Fibroblast of the aortic adventitia (primary cell): ENCODE measurements at regions not wholly inside any gene's neighbourhood (a gene's known extent, or its start where the extent isn't known, plus 50 kb on each side); places are given as distances from the start of the nearest gene placed in this dataset.

Experiments
- DNase-seq: peaks from one replicate; pipeline ENCODE4 v3.0.0-alpha.2; 2010; ENCODE audit warnings: low read depth
- H3K4me3 ChIP-seq: 2 replicates; pipeline ENCODE4 v1.5.1; 2011; ENCODE audit warnings: low read depth, mild to moderate bottlenecking, control low read depth, low read length, moderate library complexity
- TF ChIP-seq, protein P1 (sequence below): IDR thresholded peaks from 2 replicates; pipeline ENCODE4 v1.5.1; 2011; ENCODE audit warnings: mild to moderate bottlenecking, low read length, control low read depth, inconsistent platforms; ENCODE audit not compliant: insufficient read depth

DNA sequence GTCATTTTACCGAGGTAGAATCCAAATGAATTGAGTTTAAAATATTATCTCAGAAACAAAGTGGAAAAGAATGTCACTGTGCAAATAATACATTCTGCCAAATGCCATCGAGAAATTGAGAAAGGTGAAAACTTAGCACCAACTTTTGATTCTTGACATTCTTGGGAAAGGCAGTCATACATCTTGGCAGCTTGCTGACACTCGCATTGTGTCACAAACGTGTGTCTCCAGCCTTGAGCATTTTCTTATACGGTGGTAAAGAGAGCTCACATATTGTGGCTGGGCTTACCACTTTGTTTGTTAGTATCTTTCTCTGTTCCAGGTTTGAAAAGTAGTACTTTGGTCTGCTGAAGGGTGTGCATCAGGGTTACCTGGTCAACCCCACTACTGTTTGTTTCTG is 1456.1 kb downstream of the BRINP3 start:
- DNase-seq = no peak
- no peak overlapping the region for H3K4me3 ChIP-seq
- TF ChIP-seq, protein P1, sequence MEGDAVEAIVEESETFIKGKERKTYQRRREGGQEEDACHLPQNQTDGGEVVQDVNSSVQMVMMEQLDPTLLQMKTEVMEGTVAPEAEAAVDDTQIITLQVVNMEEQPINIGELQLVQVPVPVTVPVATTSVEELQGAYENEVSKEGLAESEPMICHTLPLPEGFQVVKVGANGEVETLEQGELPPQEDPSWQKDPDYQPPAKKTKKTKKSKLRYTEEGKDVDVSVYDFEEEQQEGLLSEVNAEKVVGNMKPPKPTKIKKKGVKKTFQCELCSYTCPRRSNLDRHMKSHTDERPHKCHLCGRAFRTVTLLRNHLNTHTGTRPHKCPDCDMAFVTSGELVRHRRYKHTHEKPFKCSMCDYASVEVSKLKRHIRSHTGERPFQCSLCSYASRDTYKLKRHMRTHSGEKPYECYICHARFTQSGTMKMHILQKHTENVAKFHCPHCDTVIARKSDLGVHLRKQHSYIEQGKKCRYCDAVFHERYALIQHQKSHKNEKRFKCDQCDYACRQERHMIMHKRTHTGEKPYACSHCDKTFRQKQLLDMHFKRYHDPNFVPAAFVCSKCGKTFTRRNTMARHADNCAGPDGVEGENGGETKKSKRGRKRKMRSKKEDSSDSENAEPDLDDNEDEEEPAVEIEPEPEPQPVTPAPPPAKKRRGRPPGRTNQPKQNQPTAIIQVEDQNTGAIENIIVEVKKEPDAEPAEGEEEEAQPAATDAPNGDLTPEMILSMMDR = no peak

DNA sequence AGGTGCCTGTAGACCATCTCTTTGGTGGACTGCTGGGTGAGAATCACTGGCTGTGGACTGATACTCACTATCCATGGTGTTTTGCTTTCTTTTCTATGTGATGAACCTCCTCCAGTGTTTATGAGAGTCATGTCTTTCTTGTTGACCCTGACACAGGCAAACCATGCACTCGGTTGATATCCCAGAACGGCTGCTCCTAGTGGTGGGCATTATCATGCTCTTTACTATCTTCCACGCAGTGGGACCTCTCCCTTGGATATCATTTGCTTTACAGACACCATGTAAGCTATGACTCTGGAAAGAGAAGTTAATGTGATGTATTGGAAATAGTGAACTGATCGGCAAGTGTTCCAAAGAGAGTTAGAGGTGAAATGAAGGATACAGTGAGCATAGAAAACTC is 1455.6 kb downstream of the BRINP3 start:
- H3K4me3 ChIP-seq = no peak overlapping the region
- TF ChIP-seq, protein P1 = no peak
- no peak for DNase-seq

DNA sequence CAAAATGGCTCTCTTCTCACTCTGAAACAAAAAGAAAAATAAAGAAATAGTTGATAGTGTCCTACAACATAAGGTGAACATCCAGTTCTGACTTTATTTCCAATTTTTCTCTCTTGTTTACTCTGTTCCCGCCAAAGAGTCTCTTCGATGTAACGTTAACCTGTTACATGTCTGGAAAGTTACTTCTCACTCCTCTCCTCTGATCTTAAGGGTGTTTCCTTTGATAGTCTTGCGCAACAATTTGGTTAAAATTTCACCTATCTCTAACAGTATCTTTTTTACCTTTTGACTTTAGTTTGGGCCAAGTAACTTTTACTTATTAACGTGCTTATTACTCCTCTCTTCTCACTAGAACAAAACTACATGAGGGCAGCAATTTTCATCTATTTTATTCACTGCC is 1450.2 kb downstream of the BRINP3 start:
- no peak overlapping the region for H3K4me3 ChIP-seq
- DNase-seq = no peak
- TF ChIP-seq, protein P1 = no peak

DNA sequence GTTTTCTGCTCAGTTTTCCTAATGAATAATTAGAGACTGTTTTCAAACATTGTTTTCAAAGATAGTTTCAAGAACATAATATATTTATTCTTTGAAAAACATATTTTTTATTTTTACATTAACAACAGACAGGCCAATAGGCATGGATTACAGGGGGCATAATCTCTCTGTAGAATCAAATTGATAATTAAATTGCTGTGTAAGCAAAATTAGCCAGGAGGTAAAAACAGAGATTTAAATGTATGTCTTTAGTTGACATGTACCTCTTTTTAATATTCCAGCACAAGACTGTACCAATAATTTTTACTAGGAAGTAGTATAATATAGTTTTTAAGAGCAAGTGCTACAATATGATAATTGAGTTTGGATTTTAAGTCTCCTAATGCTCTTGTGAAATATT is 1444.5 kb downstream of the BRINP3 start:
- TF ChIP-seq, protein P1 = no peak
- no peak for DNase-seq
- H3K4me3 ChIP-seq = no peak overlapping the region

DNA sequence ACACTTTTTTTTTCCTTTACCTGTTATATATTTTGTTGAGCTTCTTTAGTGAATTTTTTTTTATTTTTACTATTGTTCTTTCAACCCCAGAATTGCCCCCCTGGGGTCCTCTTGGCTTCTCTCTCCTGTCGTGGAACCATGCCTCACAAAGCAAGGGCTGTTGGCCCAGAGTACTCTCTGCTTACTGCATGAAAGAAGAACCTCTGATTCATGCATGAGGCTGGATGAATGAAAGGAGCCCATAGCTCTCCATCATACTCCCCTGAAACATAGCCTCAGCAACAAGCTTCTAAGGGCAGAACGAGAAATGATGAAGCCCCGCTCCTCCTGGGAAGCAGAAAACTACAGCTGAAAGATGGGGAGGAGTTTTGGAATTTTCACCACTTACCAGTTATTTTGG is 1441.0 kb downstream of the BRINP3 start:
- TF ChIP-seq, protein P1 = no peak

DNA sequence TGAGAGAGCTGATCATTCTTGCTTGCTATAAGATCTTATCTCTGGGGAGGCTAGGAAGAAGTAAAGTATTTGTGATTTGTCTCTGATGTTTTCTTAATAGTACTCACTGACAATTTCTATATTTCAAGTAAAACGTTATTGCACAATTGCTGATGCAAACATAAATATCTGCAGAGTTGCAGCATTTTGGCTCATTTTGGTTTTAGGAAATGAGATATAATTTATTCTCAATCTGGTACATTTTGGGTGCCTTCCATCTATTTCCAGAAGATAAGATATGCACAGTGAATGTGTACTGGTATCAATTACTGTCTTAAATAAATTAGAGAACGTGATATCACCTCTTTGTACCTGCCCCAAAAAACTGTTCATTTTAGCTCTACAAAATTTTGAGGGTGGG is 1431.5 kb downstream of the BRINP3 start:
- DNase-seq = no peak
- H3K4me3 ChIP-seq = no peak overlapping the region
- TF ChIP-seq, protein P1 = no peak

More for the DNA sequence above, 1441.0 kb downstream of the BRINP3 start:
- no peak for DNase-seq
- H3K4me3 ChIP-seq = no peak overlapping the region

DNA sequence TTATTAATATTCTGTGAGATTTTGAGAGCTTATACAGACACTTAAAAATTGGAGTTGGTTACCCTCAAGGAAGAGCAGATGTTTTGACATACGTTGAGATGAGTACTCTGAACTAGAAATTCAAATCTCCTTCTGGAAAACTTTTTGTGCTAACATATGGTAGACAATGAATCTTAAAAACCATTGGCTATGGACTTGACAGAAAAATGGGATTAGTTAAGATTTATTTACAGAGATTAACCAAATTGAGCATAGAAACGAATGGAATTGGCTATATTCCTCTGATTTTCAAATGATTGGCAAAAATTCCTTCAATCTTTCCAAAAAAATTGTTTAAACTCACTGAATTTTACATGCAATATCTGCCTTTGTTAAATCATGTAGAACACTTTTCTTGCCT is 1392.9 kb downstream of the BRINP3 start:
- TF ChIP-seq, protein P1 = no peak
- H3K4me3 ChIP-seq = no peak overlapping the region
- DNase-seq = no peak
